Sigmoid colon (tissue), 4 donors: ENCODE measurements at regions not wholly inside any gene's neighbourhood (a gene's known extent, or its start where the extent isn't known, plus 50 kb on each side); places are given as distances from the start of the nearest gene placed in this dataset.

ENCODE experiments used
- POLR2A ChIP-seq, 2 donors: fragments of 450-650 bp; IDR thresholded peaks; one replicate each; pipeline ENCODE4 v1.6.1; 2016; ENCODE audit warnings: antibody characterized with exemption in 2 of 2, mild to moderate bottlenecking in 2 of 2, moderate library complexity in 2 of 2
- POLR2AphosphoS5 ChIP-seq, 4 donors: sonication (generic); formaldehyde crosslinking; IDR thresholded peaks; one replicate each; pipeline ENCODE4 v1.6.1; 2017; ENCODE audit warnings: antibody characterized with exemption in 4 of 4
- TF ChIP-seq, protein P1 (sequence below), 4 experiments: fragments of 450-650 bp in 3 of 4; fragments of 200-600 bp in 1 of 4; IDR thresholded peaks; one replicate each; pipeline ENCODE4 v1.5.1; 2016 to 2019; ENCODE audit warnings: antibody characterized with exemption in 4 of 4, mild to moderate bottlenecking in 3 of 4, moderate library complexity in 2 of 4

DNA sequence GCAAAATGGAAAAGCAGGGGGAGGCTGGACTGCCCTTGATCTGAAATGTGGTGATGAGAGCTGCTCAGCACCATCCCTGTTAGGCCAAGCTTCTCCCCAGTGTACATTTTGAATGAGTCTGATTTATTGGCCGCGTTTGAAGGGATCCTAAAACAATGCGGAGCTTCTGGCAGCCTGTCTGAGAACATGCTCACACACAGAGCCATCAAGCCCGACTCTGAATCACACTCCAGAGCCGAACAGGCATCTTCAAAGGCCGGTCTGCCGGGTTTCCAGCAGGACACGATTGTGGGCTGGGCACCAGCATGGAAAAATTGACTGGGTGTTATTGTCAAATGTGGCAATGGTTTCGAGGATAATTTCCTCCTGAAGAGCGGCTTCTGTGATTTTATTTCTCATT lies 235.9 kb downstream of the TFAP2C start:
- TF ChIP-seq POLR2A (IDR thresholded peaks at IDR 0.05) (no peak), POLR2AphosphoS5 (IDR thresholded peaks at IDR 0.05) (peak; percentile 44 to 74 (median 56))
- TF ChIP-seq, protein P1, sequence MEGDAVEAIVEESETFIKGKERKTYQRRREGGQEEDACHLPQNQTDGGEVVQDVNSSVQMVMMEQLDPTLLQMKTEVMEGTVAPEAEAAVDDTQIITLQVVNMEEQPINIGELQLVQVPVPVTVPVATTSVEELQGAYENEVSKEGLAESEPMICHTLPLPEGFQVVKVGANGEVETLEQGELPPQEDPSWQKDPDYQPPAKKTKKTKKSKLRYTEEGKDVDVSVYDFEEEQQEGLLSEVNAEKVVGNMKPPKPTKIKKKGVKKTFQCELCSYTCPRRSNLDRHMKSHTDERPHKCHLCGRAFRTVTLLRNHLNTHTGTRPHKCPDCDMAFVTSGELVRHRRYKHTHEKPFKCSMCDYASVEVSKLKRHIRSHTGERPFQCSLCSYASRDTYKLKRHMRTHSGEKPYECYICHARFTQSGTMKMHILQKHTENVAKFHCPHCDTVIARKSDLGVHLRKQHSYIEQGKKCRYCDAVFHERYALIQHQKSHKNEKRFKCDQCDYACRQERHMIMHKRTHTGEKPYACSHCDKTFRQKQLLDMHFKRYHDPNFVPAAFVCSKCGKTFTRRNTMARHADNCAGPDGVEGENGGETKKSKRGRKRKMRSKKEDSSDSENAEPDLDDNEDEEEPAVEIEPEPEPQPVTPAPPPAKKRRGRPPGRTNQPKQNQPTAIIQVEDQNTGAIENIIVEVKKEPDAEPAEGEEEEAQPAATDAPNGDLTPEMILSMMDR (IDR thresholded peaks at IDR 0.05): no peak
